K562 (cell line): ENCODE measurements at regions not wholly inside any gene's neighbourhood (a gene's known extent, or its start where the extent isn't known, plus 50 kb on each side); places are given as distances from the start of the nearest gene placed in this dataset.

Source experiments
- ATAC-seq: fragments of 200-7000 bp; cut with Tn5 transposase; 3 replicates; pipeline ENCODE4 v1.9.1; 2020; ENCODE audit warnings: moderate library complexity
- BruUV-seq: library from RNA; stranded (reverse); fragments of 400-500 nt; replicated peaks from 2 replicates; lab custom pipeline; 2021; lab: Mats Ljungman, UMichigan
- CTCF ChIA-PET: fragments of 300-600 bp; formaldehyde crosslinking; extraction: SDS; loops from one replicate; lab custom pipeline; 2021; ENCODE audit warnings: low intra/inter-chr PET ratio; lab: Yijun Ruan, JAX
- POLR2A ChIA-PET: fragments of 300-600, 350-650 bp; sonication (Branson Sonifier 250); formaldehyde crosslinking; extraction: SDS; loops from one replicate; lab custom pipeline; 2021; ENCODE audit warnings: antibody characterized with exemption, inconsistent platforms; lab: Yijun Ruan, JAX
- DNase-seq, 4 experiments: peaks; one replicate each; pipeline versions ENCODE4 v3.0.0 to v3.0.0-alpha.2; 2011 to 2018; ENCODE audit warnings: low spot score in 3 of 4, mixed read lengths in 3 of 4; ENCODE audit errors: extremely low read depth in 1 of 4
- FAIRE-seq: peaks from 2 replicates; lab custom pipeline; 2011; peaks lifted over from hg19 to GRCh38; lab: Jason Lieb, UNC
- H2AFZ ChIP-seq: 2 replicates; pipeline ENCODE4 v1.6.0; 2011; ENCODE audit warnings: low read depth, low read length, control low read depth, inconsistent platforms
- H3K27ac ChIP-seq: fragments of 200-600 bp; 3 replicates; pipeline ENCODE4 v1.8.0; 2011; ENCODE audit warnings: low read depth, mild to moderate bottlenecking, control low read depth, inconsistent platforms, low read length, moderate library complexity, mixed read lengths; ENCODE audit errors: extremely low read depth
- H3K27me3 ChIP-seq, 2 experiments: fragments of 300-600 bp in 1 of 2; 2 replicates in 1 of 2; 3 replicates in 1 of 2; pipeline versions ENCODE4 v1.6.0 to v1.8.0; 2011; ENCODE audit warnings: inconsistent platforms in 2 of 2, low read length in 2 of 2, mild to moderate bottlenecking in 1 of 2, mixed read lengths in 1 of 2, moderate library complexity in 1 of 2; ENCODE audit not compliant: control insufficient read depth in 2 of 2, insufficient read depth in 2 of 2
- H3K36me3 ChIP-seq: fragments of 300-600 bp; 3 replicates; pipeline ENCODE4 v1.8.0; 2011; ENCODE audit warnings: mild to moderate bottlenecking, low read length, inconsistent platforms; ENCODE audit not compliant: control insufficient read depth, insufficient read depth
- H3K4me1 ChIP-seq, 2 experiments: fragments of 200-600 bp in 1 of 2; replicated peaks in 1 of 2; 2 replicates in 1 of 2; 3 replicates in 1 of 2; pipeline versions ENCODE4 v1.5.1 to v1.8.0; 2011; ENCODE audit warnings: inconsistent platforms in 2 of 2, low read length in 2 of 2, mild to moderate bottlenecking in 1 of 2, mixed read lengths in 1 of 2, moderate library complexity in 1 of 2; ENCODE audit not compliant: control insufficient read depth in 2 of 2, insufficient read depth in 2 of 2
- H3K4me2 ChIP-seq: 2 replicates; pipeline ENCODE4 v1.6.1; 2011; ENCODE audit warnings: low read length, control low read depth, inconsistent platforms, mixed read lengths; ENCODE audit not compliant: insufficient read depth
- H3K4me3 ChIP-seq: fragments of 200-600 bp; sonication (generic), shearing (Covaris generic); 2 replicates; pipeline ENCODE4 v1.5.1; 2016; ENCODE audit warnings: control low read depth, inconsistent platforms
- H3K79me2 ChIP-seq: fragments of 200-600 bp; 3 replicates; pipeline ENCODE4 v1.8.0; 2011; ENCODE audit warnings: low read length, inconsistent platforms; ENCODE audit not compliant: control insufficient read depth, insufficient read depth
- H3K9ac ChIP-seq, 2 experiments: 2 replicates each; pipeline versions ENCODE4 v1.6.0 to v1.6.1; 2011; ENCODE audit warnings: low read depth in 2 of 2, low read length in 2 of 2, control low read depth in 1 of 2, inconsistent platforms in 1 of 2, mild to moderate bottlenecking in 1 of 2, mixed read lengths in 1 of 2; ENCODE audit not compliant: insufficient read depth in 1 of 2
- H3K9me1 ChIP-seq: one replicate; pipeline ENCODE4 v1.6.0; 2011; ENCODE audit warnings: inconsistent platforms, mild to moderate bottlenecking, low read length, moderate library complexity; ENCODE audit not compliant: control insufficient read depth, insufficient read depth
- H3K9me3 ChIP-seq: replicated peaks from 2 replicates; pipeline ENCODE4 v1.5.1; 2011; ENCODE audit warnings: low read depth, low read length, inconsistent platforms; ENCODE audit not compliant: control insufficient read depth, insufficient read depth
- H4K20me1 ChIP-seq: replicated peaks from 2 replicates; pipeline ENCODE4 v1.6.1; 2011; ENCODE audit warnings: low read length, inconsistent platforms, mixed read lengths; ENCODE audit not compliant: control insufficient read depth, insufficient read depth
- ASH1L ChIP-seq: fragments of 450-650 bp; IDR thresholded peaks from 2 replicates; pipeline ENCODE4 v1.6.1; 2018; ENCODE audit warnings: borderline replicate concordance, mild to moderate bottlenecking, low read depth; ENCODE audit not compliant: partially characterized antibody
- NUFIP1 ChIP-seq: fragments of 450-650 bp; IDR thresholded peaks from 2 replicates; pipeline ENCODE4 v1.6.1; 2018; ENCODE audit not compliant: partially characterized antibody
- PCBP2 ChIP-seq: fragments of 200-400 bp; formaldehyde crosslinking; IDR thresholded peaks from 2 replicates; pipeline ENCODE4 v1.6.1; 2018; ENCODE audit warnings: low read length, low read depth, mild to moderate bottlenecking, moderate library complexity; ENCODE audit not compliant: poor library complexity, severe bottlenecking
- RB1 ChIP-seq: fragments of 450-650 bp; IDR thresholded peaks from 2 replicates; pipeline ENCODE4 v1.6.1; 2017; ENCODE audit warnings: low read depth, mild to moderate bottlenecking
- THRAP3 ChIP-seq: fragments of 450-650 bp; IDR thresholded peaks from 2 replicates; pipeline ENCODE4 v1.6.1; 2016; ENCODE audit warnings: mild to moderate bottlenecking, inconsistent platforms, borderline replicate concordance
- TSC22D4 ChIP-seq: fragments of 450-650 bp; IDR thresholded peaks from 2 replicates; pipeline ENCODE4 v1.6.1; 2016; ENCODE audit warnings: missing genetic modification characterization, missing biosample characterization, control low read depth
- ZNF318 ChIP-seq, 2 experiments: fragments of 450-650 bp; IDR thresholded peaks; 2 replicates each; pipeline ENCODE4 v1.6.1; 2016; ENCODE audit warnings: mild to moderate bottlenecking in 2 of 2, borderline replicate concordance in 1 of 2, low read depth in 1 of 2, moderate library complexity in 1 of 2
- WGBS: fragments of 100-300 bp; shearing (Covaris generic); methylation state at CpG from one replicate; pipeline ENCODE4 v1.1.6; 2016; ENCODE audit warnings: low coverage, mixed read lengths; ENCODE audit not compliant: insufficient coverage; ENCODE audit errors: missing lambda C conversion rate; 5-methylcytosine and 5-hydroxymethylcytosine counted together
- in situ Hi-C: fragments of 300-500 bp; cut with MboI; formaldehyde crosslinking; loops from 4 replicates; pipeline ENCODE4 v1.15.0; 2018; ENCODE audit warnings: inconsistent platforms, mixed read lengths
- intact Hi-C: fragments of 100-400 bp; cut with micrococcal nuclease; formaldehyde crosslinking; loops from 2 replicates; pipeline ENCODE4 v1.14.2; 2022

- ATAC-seq (no peak), FAIRE-seq (no peak), DNase-seq (no peak)
- TF ChIP-seq PCBP2 = no peak
- no peak for TF ChIP-seq NUFIP1
- TF ChIP-seq THRAP3 = no peak
- TF ChIP-seq ASH1L = no peak
- no peak for TF ChIP-seq RB1
- no peak for TF ChIP-seq ZNF318 (IDR thresholded peaks at IDR 0.05; ENCODE audit: borderline replicate concordance in 1 of 2, low read depth in 1 of 2)
- no peak for TF ChIP-seq TSC22D4 (tag)
- Histone ChIP-seq H3K9ac (no peak overlapping the region), H3K27me3 (no peaks in the 10 kb centered on the region), H3K9me3 (no peaks in the 10 kb centered on the region), H3K4me3 (no peak overlapping the region), H3K9me1 (no peaks in the 10 kb centered on the region), H2AFZ (no peak overlapping the region), H3K79me2 (no peaks in the 10 kb centered on the region), H3K36me3 (no peaks in the 10 kb centered on the region), H3K27ac (no peak overlapping the region), H4K20me1 (no peaks in the 10 kb centered on the region), H3K4me1 (no peaks in the 10 kb centered on the region), H3K4me2 (no peak overlapping the region)
- POLR2A ChIA-PET = no interaction called here
- in situ Hi-C loops = no loop called here
- no TSS peak for BruUV-seq
- CTCF ChIA-PET = no interaction called here
- 0% methylated on average over 1 of the region's 1 CpG for WGBS
- intact Hi-C loops = no loop called here
These were observed 592.4 kb upstream of the DAB2 start for GRCh38 chr5:40017135-40017534.
